HuH-7 (cell line): ENCODE measurements at regions not wholly inside any gene's neighbourhood (a gene's known extent, or its start where the extent isn't known, plus 50 kb on each side); places are given as distances from the start of the nearest gene placed in this dataset.
A peak's percentile ranks its signal among the peaks of the same experiment; 100 is the strongest.
"Not testable (repeated sequence)": the region's sequence is repeated elsewhere in the genome, so short reads cannot be mapped to it uniquely, and the experiment has no call there.

Experiments
- DNase-seq: peaks from one replicate; pipeline ENCODE4 v3.0.0; 2011; ENCODE audit warnings: low spot score

GRCh38 chr14:66273261-66273832, 212.8 kb upstream of the CCDC196 start:
- no peak for DNase-seq

GRCh38 chr14:66278418-66278817, 207.8 kb upstream of the CCDC196 start:
- DNase-seq: not testable (repeated sequence)

- no peak for DNase-seq
These were observed 205.0 kb upstream of the CCDC196 start for GRCh38 chr14:66281036-66281776.

GRCh38 chr14:66284346-66284745, 201.8 kb upstream of the CCDC196 start:
- DNase-seq: no peak

- no peak for DNase-seq
These were observed 197.7 kb upstream of the CCDC196 start for GRCh38 chr14:66288511-66288910.

GRCh38 chr14:66291756-66292155, 194.4 kb upstream of the CCDC196 start:
- no peak for DNase-seq

GRCh38 chr14:66293533-66294105, 192.6 kb upstream of the CCDC196 start:
- no peak for DNase-seq

- DNase-seq: no peak
These were observed 190.8 kb upstream of the CCDC196 start for GRCh38 chr14:66295386-66295785.

GRCh38 chr14:66300886-66301285, 185.3 kb upstream of the CCDC196 start:
- no peak for DNase-seq

GRCh38 chr14:66306101-66306500, 180.1 kb upstream of the CCDC196 start:
- DNase-seq: no peak

GRCh38 chr14:66311058-66311457, 175.1 kb upstream of the CCDC196 start:
- no peak for DNase-seq

GRCh38 chr14:66311990-66312389, 174.2 kb upstream of the CCDC196 start:
- DNase-seq: no peak

GRCh38 chr14:66312451-66312850, 173.7 kb upstream of the CCDC196 start:
- no peak for DNase-seq

- DNase-seq: no peak
These were observed 171.1 kb upstream of the CCDC196 start for GRCh38 chr14:66315098-66315497.

- DNase-seq: no peak
These were observed 170.6 kb upstream of the CCDC196 start for GRCh38 chr14:66315548-66315947.

GRCh38 chr14:66322564-66322963, 163.6 kb upstream of the CCDC196 start:
- no peak for DNase-seq

GRCh38 chr14:66330228-66330627, 155.9 kb upstream of the CCDC196 start:
- DNase-seq: no peak

- DNase-seq: no peak
These were observed 155.3 kb upstream of the CCDC196 start for GRCh38 chr14:66330916-66331315.

GRCh38 chr14:66333293-66333692, 152.9 kb upstream of the CCDC196 start:
- DNase-seq: not testable (repeated sequence)

GRCh38 chr14:66341239-66341638, 144.9 kb upstream of the CCDC196 start:
- DNase-seq: no peak

GRCh38 chr14:66345986-66346385, 140.2 kb upstream of the CCDC196 start:
- no peak for DNase-seq

GRCh38 chr14:66351310-66351709, 134.9 kb upstream of the CCDC196 start:
- no peak for DNase-seq

- DNase-seq: peak; percentile 10
These were observed 126.7 kb upstream of the CCDC196 start for GRCh38 chr14:66359500-66359899.
